Mesendoderm (in vitro differentiated cells): ENCODE measurements at regions not wholly inside any gene's neighbourhood (a gene's known extent, or its start where the extent isn't known, plus 50 kb on each side); places are given as distances from the start of the nearest gene placed in this dataset.

Experiments used
- DNase-seq: peaks from one replicate; pipeline ENCODE4 v3.0.0; 2013
- H2AK5ac ChIP-seq: 2 replicates; pipeline ENCODE4 v1.6.1; 2013; ENCODE audit warnings: low read length, inconsistent platforms
- H2BK120ac ChIP-seq: 2 replicates; pipeline ENCODE4 v1.6.1; 2013; ENCODE audit warnings: low read depth, mild to moderate bottlenecking, low read length, moderate library complexity, mixed read lengths
- H2BK15ac ChIP-seq: replicated peaks from 2 replicates; pipeline ENCODE4 v1.6.1; 2013; ENCODE audit warnings: low read depth, mild to moderate bottlenecking, moderate library complexity
- H2BK5ac ChIP-seq: 2 replicates; pipeline ENCODE4 v1.6.1; 2013; ENCODE audit warnings: low read length, inconsistent platforms
- H3K18ac ChIP-seq: 2 replicates; pipeline ENCODE4 v1.6.1; 2013; ENCODE audit warnings: mild to moderate bottlenecking, low read length, mixed read lengths
- H3K23ac ChIP-seq: one replicate; pipeline ENCODE4 v1.6.1; 2013; ENCODE audit warnings: low read length
- H3K27ac ChIP-seq: 2 replicates; pipeline ENCODE4 v1.5.1; 2013; ENCODE audit warnings: low read depth, mild to moderate bottlenecking, inconsistent platforms, low read length, moderate library complexity
- H3K27me3 ChIP-seq: 2 replicates; pipeline ENCODE4 v1.6.1; 2013; ENCODE audit warnings: low read length, control low read depth, mild to moderate bottlenecking, inconsistent platforms; ENCODE audit not compliant: insufficient read depth, poor library complexity
- H3K36me3 ChIP-seq: 2 replicates; pipeline ENCODE4 v1.6.1; 2013; ENCODE audit warnings: low read length, inconsistent platforms; ENCODE audit not compliant: control insufficient read depth, insufficient read depth
- H3K4ac ChIP-seq: one replicate; pipeline ENCODE4 v1.6.1; 2013; ENCODE audit warnings: low read depth, mild to moderate bottlenecking, low read length, moderate library complexity
- H3K4me1 ChIP-seq: 2 replicates; pipeline ENCODE4 v1.6.1; 2013; ENCODE audit warnings: low read depth, low read length, inconsistent platforms; ENCODE audit not compliant: control insufficient read depth
- H3K4me2 ChIP-seq: 2 replicates; pipeline ENCODE4 v1.6.1; 2013; ENCODE audit warnings: low read length
- H3K4me3 ChIP-seq: 2 replicates; pipeline ENCODE4 v1.5.1; 2013; ENCODE audit warnings: mild to moderate bottlenecking, low read length
- H3K56ac ChIP-seq: one replicate; pipeline ENCODE4 v1.6.1; 2013; ENCODE audit warnings: low read length
- H3K79me1 ChIP-seq: 2 replicates; pipeline ENCODE4 v1.6.1; 2013; ENCODE audit warnings: low read length, inconsistent platforms
- H3K79me2 ChIP-seq: 2 replicates; pipeline ENCODE4 v1.6.1; 2013; ENCODE audit warnings: mild to moderate bottlenecking, low read length; ENCODE audit not compliant: control insufficient read depth, insufficient read depth
- H3K9ac ChIP-seq: 2 replicates; pipeline ENCODE4 v1.6.1; 2013; ENCODE audit warnings: low read length, inconsistent platforms
- H4K5ac ChIP-seq: one replicate; pipeline ENCODE4 v1.6.1; 2013; ENCODE audit warnings: low read length
- H4K8ac ChIP-seq: one replicate; pipeline ENCODE4 v1.6.1; 2013; ENCODE audit warnings: low read depth, mild to moderate bottlenecking, control low read depth, low read length, moderate library complexity
- WGBS: extraction: QIAGEN DNeasy Blood & Tissue Kit; methylation state at CpG from one replicate; pipeline ENCODE4 v1.1.7; 2013; ENCODE audit warnings: low lambda C conversion rate, missing lambda C conversion rate; ENCODE audit not compliant: insufficient coverage; ENCODE audit errors: extremely low coverage; 5-methylcytosine and 5-hydroxymethylcytosine counted together

- Histone ChIP-seq H3K27me3 (no peaks in the 10 kb centered on the region), H3K4me1 (peaks cover 9% of the 10 kb centered on the region), H3K9ac (no peak overlapping the region), H3K4ac (no peak overlapping the region), H2BK120ac (no peak overlapping the region), H4K5ac (no peak overlapping the region), H3K27ac (no peak overlapping the region), H2BK15ac (peak overlapping the region; percentile 28), H2AK5ac (no peak overlapping the region), H2BK5ac (no peak overlapping the region), H3K4me3 (no peak overlapping the region), H3K23ac (no peak overlapping the region), H3K4me2 (no peak overlapping the region), H4K8ac (no peak overlapping the region), H3K36me3 (no peaks in the 10 kb centered on the region), H3K79me1 (no peaks in the 10 kb centered on the region), H3K79me2 (no peaks in the 10 kb centered on the region), H3K56ac (no peak overlapping the region), H3K18ac (no peak overlapping the region)
- WGBS = no CpG with 5 or more reads among the region's 3 CpGs
- DNase-seq = no peak
Measured at GRCh38 chr5:167948251-167948650, 343.2 kb upstream of the WWC1 start.

GRCh38 chr5:167949435-167949834 is 342.0 kb upstream of the WWC1 start:
- no peak overlapping the region for H3K27ac ChIP-seq
- DNase-seq = peak; percentile 58
- no peak overlapping the region for H3K23ac ChIP-seq
- no peaks in the 10 kb centered on the region for H3K27me3 ChIP-seq
- no peak overlapping the region for H3K4ac ChIP-seq
- H3K79me1 ChIP-seq = no peaks in the 10 kb centered on the region
- no peak overlapping the region for H3K9ac ChIP-seq
- H4K8ac ChIP-seq = no peak overlapping the region
- H3K79me2 ChIP-seq = no peaks in the 10 kb centered on the region
- H3K36me3 ChIP-seq = no peaks in the 10 kb centered on the region
- no peak overlapping the region for H3K4me3 ChIP-seq
- no peak overlapping the region for H4K5ac ChIP-seq
- H2AK5ac ChIP-seq = no peak overlapping the region
- H3K4me2 ChIP-seq = no peak overlapping the region
- no peak overlapping the region for H3K56ac ChIP-seq
- H3K18ac ChIP-seq = no peak overlapping the region
- H3K4me1 ChIP-seq = peaks cover 9% of the 10 kb centered on the region
- no peak overlapping the region for H2BK15ac ChIP-seq
- WGBS = no CpG with 5 or more reads among the region's 3 CpGs
- H2BK120ac ChIP-seq = no peak overlapping the region
- H2BK5ac ChIP-seq = no peak overlapping the region

- no CpG with 5 or more reads among the region's 5 CpGs for WGBS
- peaks cover 9% of the 10 kb centered on the region for H3K4me1 ChIP-seq
Measured at GRCh38 chr5:167950126-167950721, 341.2 kb upstream of the WWC1 start.

DNA sequence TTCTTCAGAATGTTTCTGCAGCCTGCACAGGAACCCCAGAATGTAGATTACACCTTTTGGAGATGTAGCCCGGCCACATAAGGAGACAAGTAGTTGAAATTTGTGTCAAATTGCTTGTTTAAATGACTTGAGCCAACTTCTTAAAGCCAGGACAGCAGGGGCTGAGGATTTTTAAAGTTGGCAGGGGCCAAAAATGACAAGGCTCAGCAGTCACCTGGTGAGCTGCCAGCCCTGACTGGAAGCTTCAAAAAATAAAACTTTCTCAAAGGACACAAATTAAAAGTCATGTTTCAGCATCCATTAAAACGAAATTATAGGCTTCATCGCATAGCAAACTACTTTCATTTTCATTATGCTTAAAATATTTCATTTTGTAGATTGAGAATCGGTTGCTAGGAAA is 340.3 kb upstream of the WWC1 start:
- Histone ChIP-seq H3K4me1 (peaks cover 9% of the 10 kb centered on the region), H3K4me3 (no peak overlapping the region), H3K56ac (no peak overlapping the region), H3K4ac (no peak overlapping the region), H3K79me1 (no peaks in the 10 kb centered on the region), H3K23ac (no peak overlapping the region), H2BK120ac (peak overlapping the region; percentile 8), H3K18ac (peak overlapping the region; percentile 34), H2BK15ac (no peak overlapping the region), H4K8ac (no peak overlapping the region), H3K36me3 (no peaks in the 10 kb centered on the region), H3K9ac (no peak overlapping the region), H3K27ac (no peak overlapping the region), H3K79me2 (no peaks in the 10 kb centered on the region), H4K5ac (no peak overlapping the region), H2AK5ac (no peak overlapping the region), H2BK5ac (no peak overlapping the region), H3K4me2 (no peak overlapping the region), H3K27me3 (no peaks in the 10 kb centered on the region)
- DNase-seq = no peak
- no CpG with 5 or more reads among the region's 4 CpGs for WGBS

More at GRCh38 chr5:167950126-167950721, 341.2 kb upstream of the WWC1 start:
- Histone ChIP-seq H3K9ac (no peak overlapping the region), H2BK5ac (no peak overlapping the region), H3K79me2 (no peaks in the 10 kb centered on the region), H3K4me2 (no peak overlapping the region), H3K27ac (no peak overlapping the region), H2BK15ac (no peak overlapping the region), H3K18ac (peak overlapping the region; percentile 82), H2AK5ac (no peak overlapping the region), H3K23ac (no peak overlapping the region), H3K36me3 (no peaks in the 10 kb centered on the region), H3K56ac (no peak overlapping the region), H3K4ac (no peak overlapping the region), H3K4me3 (no peak overlapping the region), H4K5ac (no peak overlapping the region), H3K79me1 (no peaks in the 10 kb centered on the region), H2BK120ac (no peak overlapping the region), H3K27me3 (no peaks in the 10 kb centered on the region), H4K8ac (no peak overlapping the region)
- peak; percentile 84 for DNase-seq

GRCh38 chr5:167952278-167952995 is 339.0 kb upstream of the WWC1 start:
- H3K56ac ChIP-seq = peak overlapping the region; percentile 27
- H3K4me1 ChIP-seq = peaks cover 9% of the 10 kb centered on the region
- peak; percentile 35 for DNase-seq
- H3K23ac ChIP-seq = no peak overlapping the region
- H2BK120ac ChIP-seq = no peak overlapping the region
- no peak overlapping the region for H4K8ac ChIP-seq
- H3K27me3 ChIP-seq = no peaks in the 10 kb centered on the region
- H3K27ac ChIP-seq = no peak overlapping the region
- H2BK15ac ChIP-seq = no peak overlapping the region
- no peak overlapping the region for H3K4ac ChIP-seq
- H3K79me2 ChIP-seq = no peaks in the 10 kb centered on the region
- no peak overlapping the region for H3K9ac ChIP-seq
- no peak overlapping the region for H3K4me2 ChIP-seq
- H2AK5ac ChIP-seq = no peak overlapping the region
- no peak overlapping the region for H3K4me3 ChIP-seq
- H3K36me3 ChIP-seq = no peaks in the 10 kb centered on the region
- no peak overlapping the region for H4K5ac ChIP-seq
- H3K79me1 ChIP-seq = no peaks in the 10 kb centered on the region
- no CpG with 5 or more reads among the region's 19 CpGs for WGBS
- no peak overlapping the region for H3K18ac ChIP-seq
- H2BK5ac ChIP-seq = no peak overlapping the region
